CD14-positive monocyte (primary cell): ENCODE measurements at regions not wholly inside any gene's neighbourhood (a gene's known extent, or its start where the extent isn't known, plus 50 kb on each side); places are given as distances from the start of the nearest gene placed in this dataset.

Experiments
- DNase-seq, 3 donors: peaks; one replicate each; pipeline ENCODE4 v3.0.0-alpha.2; 2011 to 2022
- H2AFZ ChIP-seq: 2 replicates; pipeline ENCODE4 v1.6.0; 2012; ENCODE audit warnings: mild to moderate bottlenecking, low read depth, low read length, inconsistent platforms; ENCODE audit not compliant: insufficient read depth, poor library complexity, severe bottlenecking
- H3K27ac ChIP-seq, 2 donors: 1 replicate in 1 of 2; 2 replicates in 1 of 2; pipeline ENCODE4 v1.5.1; 2012 to 2013; ENCODE audit warnings: low read length in 2 of 2, control low read depth in 1 of 2, inconsistent platforms in 1 of 2, low read depth in 1 of 2, mild to moderate bottlenecking in 1 of 2
- H3K27me3 ChIP-seq, 2 donors: one replicate each; pipeline versions ENCODE4 v1.6.0 to v1.6.1; 2011 to 2013; ENCODE audit warnings: low read length in 2 of 2; ENCODE audit not compliant: control insufficient read depth in 2 of 2, insufficient read depth in 2 of 2
- H3K36me3 ChIP-seq, 2 donors: replicated peaks in 1 of 2; 1 replicate in 1 of 2; 2 replicates in 1 of 2; pipeline versions ENCODE4 v1.5.1 to v1.6.1; 2012 to 2013; ENCODE audit warnings: low read length in 2 of 2, control low read depth in 1 of 2, inconsistent platforms in 1 of 2, mild to moderate bottlenecking in 1 of 2; ENCODE audit not compliant: insufficient read depth in 2 of 2, control insufficient read depth in 1 of 2
- H3K4me1 ChIP-seq, 2 donors: 1 replicate in 1 of 2; 2 replicates in 1 of 2; pipeline versions ENCODE4 v1.5.1 to v1.6.1; 2012 to 2013; ENCODE audit warnings: low read length in 2 of 2, control low read depth in 1 of 2, inconsistent platforms in 1 of 2, mild to moderate bottlenecking in 1 of 2, moderate library complexity in 1 of 2; ENCODE audit not compliant: insufficient read depth in 2 of 2, control insufficient read depth in 1 of 2
- H3K4me2 ChIP-seq: replicated peaks from 2 replicates; pipeline ENCODE3; 2012; ENCODE audit warnings: low read length, moderate library complexity, mild to moderate bottlenecking; ENCODE audit not compliant: poor library complexity, severe bottlenecking; ENCODE audit errors: extremely low read depth
- H3K4me3 ChIP-seq, 3 experiments: fragments of 200-600 bp in 1 of 3; sonication (generic) in 1 of 3; replicated peaks in 1 of 3; 1 replicate in 2 of 3; 2 replicates in 1 of 3; pipeline ENCODE4 v1.5.1; 2011 to 2013; ENCODE audit warnings: low read length in 3 of 3, mild to moderate bottlenecking in 3 of 3, control low read depth in 2 of 3, low read depth in 2 of 3, inconsistent platforms in 1 of 3, moderate library complexity in 1 of 3
- H3K79me2 ChIP-seq: 2 replicates; pipeline ENCODE4 v1.6.0; 2012; ENCODE audit warnings: mild to moderate bottlenecking, control low read depth, inconsistent platforms, low read length, moderate library complexity; ENCODE audit not compliant: insufficient read depth
- H3K9ac ChIP-seq: 2 replicates; pipeline ENCODE4 v1.6.0; 2017; ENCODE audit warnings: low read length, mild to moderate bottlenecking; ENCODE audit not compliant: insufficient read depth, poor library complexity, severe bottlenecking
- H3K9me3 ChIP-seq, 2 donors: replicated peaks in 1 of 2; 1 replicate in 1 of 2; 2 replicates in 1 of 2; pipeline versions ENCODE4 v1.5.1 to v1.6.1; 2012 to 2013; ENCODE audit warnings: low read length in 2 of 2, control low read depth in 1 of 2; ENCODE audit not compliant: control insufficient read depth in 1 of 2, insufficient read depth in 1 of 2
- H4K20me1 ChIP-seq: 2 replicates; pipeline ENCODE4 v1.6.0; 2012; ENCODE audit warnings: mild to moderate bottlenecking, low read length, control low read depth, moderate library complexity; ENCODE audit not compliant: insufficient read depth
- H3K27ac Mint-ChIP-seq, 7 donors: one replicate each; pipeline ENCODE4 v1.8.0; 2020; ENCODE audit warnings: mild to moderate bottlenecking in 7 of 7, mixed read lengths in 7 of 7, moderate library complexity in 6 of 7, inconsistent platforms in 2 of 7
- H3K27me3 Mint-ChIP-seq, 3 donors: one replicate each; pipeline ENCODE4 v1.8.0; 2021 to 2022; ENCODE audit warnings: low read depth in 3 of 3, mild to moderate bottlenecking in 3 of 3, mixed read lengths in 3 of 3, moderate library complexity in 3 of 3, inconsistent platforms in 1 of 3
- H3K36me3 Mint-ChIP-seq, 2 donors: one replicate each; pipeline ENCODE4 v1.8.0; 2020; ENCODE audit warnings: mixed read lengths in 2 of 2, inconsistent platforms in 1 of 2, mild to moderate bottlenecking in 1 of 2
- H3K4me1 Mint-ChIP-seq: one replicate; pipeline ENCODE4 v1.8.0; 2020; ENCODE audit warnings: mild to moderate bottlenecking, mixed read lengths
- H3K4me3 Mint-ChIP-seq, 2 donors: one replicate each; pipeline ENCODE4 v1.8.0; 2020; ENCODE audit warnings: mild to moderate bottlenecking in 2 of 2, mixed read lengths in 2 of 2, moderate library complexity in 1 of 2
- H3K9me3 Mint-ChIP-seq, 7 donors: one replicate each; pipeline ENCODE4 v1.8.0; 2020 to 2022; ENCODE audit warnings: mixed read lengths in 7 of 7, mild to moderate bottlenecking in 6 of 7, moderate library complexity in 6 of 7, inconsistent platforms in 2 of 7
- CTCF ChIP-seq: fragments of 200-600 bp; IDR thresholded peaks from one replicate; pipeline ENCODE4 v1.8.0; 2022; ENCODE audit warnings: antibody characterized with exemption, mild to moderate bottlenecking
- WGBS: methylation state at CpG from one replicate; pipeline ENCODE4 v1.1.5; 2013; ENCODE audit warnings: missing lambda C conversion rate; ENCODE audit not compliant: insufficient coverage; 5-methylcytosine and 5-hydroxymethylcytosine counted together
- intact Hi-C, 2 donors: fragments of 100-400 bp; cut with micrococcal nuclease; formaldehyde crosslinking; loops; one replicate each; pipeline versions ENCODE4 v1.15.0 to v1.15.1; 2023

GRCh38 chrX:69319376-69319775 is 154.1 kb upstream of the PJA1 start:
- H4K20me1 ChIP-seq = no peaks in the 10 kb centered on the region
- intact Hi-C loops = no loop called here
- Mint-ChIP-seq H3K36me3 (no peaks in the 10 kb centered on the region), H3K4me1 (no peaks in the 10 kb centered on the region), H3K27ac (no peak overlapping the region), H3K27me3 (peaks cover 0 to 10% (median 0%) of the 10 kb centered on the region in 3 donors), H3K4me3 (no peak overlapping the region), H3K9me3 (no peaks in the 10 kb centered on the region)
- no peak overlapping the region for H3K27ac ChIP-seq
- no peak overlapping the region for H3K9ac ChIP-seq
- H3K4me2 ChIP-seq = no peak overlapping the region
- no peak overlapping the region for H2AFZ ChIP-seq
- H3K4me1 ChIP-seq = no peaks in the 10 kb centered on the region
- no peak for TF ChIP-seq CTCF
- no peak for DNase-seq
- 93% methylated on average over 4 of the region's 7 CpGs for whole genome bisulfite sequencing
- H3K9me3 ChIP-seq = no peaks in the 10 kb centered on the region
- H3K27me3 ChIP-seq = no peaks in the 10 kb centered on the region
- no peaks in the 10 kb centered on the region for H3K36me3 ChIP-seq
- no peak overlapping the region for H3K4me3 ChIP-seq
- H3K79me2 ChIP-seq = no peaks in the 10 kb centered on the region

GRCh38 chrX:69318651-69319340 is 153.5 kb upstream of the PJA1 start:
- Mint-ChIP-seq H3K9me3 (no peaks in the 10 kb centered on the region), H3K27ac (no peak overlapping the region), H3K27me3 (peaks cover 0 to 8% (median 0%) of the 10 kb centered on the region in 3 donors), H3K36me3 (no peaks in the 10 kb centered on the region), H3K4me1 (no peaks in the 10 kb centered on the region), H3K4me3 (no peak overlapping the region)
- Histone ChIP-seq H3K27me3 (no peaks in the 10 kb centered on the region), H3K4me1 (no peaks in the 10 kb centered on the region), H3K9me3 (no peaks in the 10 kb centered on the region), H3K36me3 (no peaks in the 10 kb centered on the region), H4K20me1 (no peaks in the 10 kb centered on the region), H3K4me3 (no peak overlapping the region), H3K9ac (no peak overlapping the region), H3K79me2 (no peaks in the 10 kb centered on the region), H2AFZ (no peak overlapping the region), H3K4me2 (no peak overlapping the region), H3K27ac (no peak overlapping the region)
- no peak for DNase-seq
- intact Hi-C loops = no loop called here
- no peak for TF ChIP-seq CTCF
- WGBS = no CpG with 5 or more reads among the region's 5 CpGs
